ENCODE measurements at regions not wholly inside any gene's neighbourhood (a gene's known extent, or its start where the extent isn't known, plus 50 kb on each side); places are given as distances from the start of the nearest gene placed in this dataset.

- Histone ChIP-seq H3K36me3 (ENCODE audit: low read depth, missing control alignments) (no peaks in the 10 kb centered on the region), H3K4me1 (peaks cover 15% of the 10 kb centered on the region), H3K27me3 (no peaks in the 10 kb centered on the region), H3K9me3 (no peaks in the 10 kb centered on the region), H3K27ac (no peak overlapping the region), H3K4me3 (no peak overlapping the region)
- no peak for DNase-seq
- no peak for TF ChIP-seq POLR2A (IDR thresholded peaks at IDR 0.05)
- intact Hi-C loops (cut with DNase I; ENCODE audit: low total_unique reads) = no loop called here
- WGBS, 2 donors = 90 to 91% methylated on average over 4 of the region's 4 CpGs
Measured at GRCh38 chr3:193895409-193895808, 240.5 kb upstream of the HES1 start.

- 84 to 85% methylated on average over 5 to 7 of the region's 7 CpGs for WGBS, 2 donors
- H3K27ac ChIP-seq = peak overlapping the region in 1 of 2 donors; percentile 67
- intact Hi-C loops (cut with DNase I; ENCODE audit: low total_unique reads) = no loop called here
- DNase-seq = no peak
- H3K4me1 ChIP-seq = peaks cover 15% of the 10 kb centered on the region
- no peaks in the 10 kb centered on the region for H3K27me3 ChIP-seq
- no peaks in the 10 kb centered on the region for H3K36me3 ChIP-seq (ENCODE audit: low read depth, missing control alignments)
- H3K4me3 ChIP-seq = no peak overlapping the region
- no peaks in the 10 kb centered on the region for H3K9me3 ChIP-seq
- TF ChIP-seq POLR2A (IDR thresholded peaks at IDR 0.05) = no peak
- no peak for TF ChIP-seq CTCF (IDR thresholded peaks at IDR 0.05)
Measured at GRCh38 chr3:193896419-193896818, 239.5 kb upstream of the HES1 start.

- WGBS, 2 donors = 21 to 41% methylated on average over 10 of the region's 10 CpGs
- Histone ChIP-seq H3K4me1 (peaks cover 15% of the 10 kb centered on the region), H3K27me3 (no peaks in the 10 kb centered on the region), H3K4me3 (no peak overlapping the region), H3K27ac (peak overlapping the region in 1 of 2 donors; percentile 67), H3K36me3 (ENCODE audit: low read depth, missing control alignments) (no peaks in the 10 kb centered on the region), H3K9me3 (no peaks in the 10 kb centered on the region)
- peak; percentile 83 for DNase-seq
- no peak for TF ChIP-seq POLR2A (IDR thresholded peaks at IDR 0.05)
- no peak for TF ChIP-seq CTCF (IDR thresholded peaks at IDR 0.05)
- intact Hi-C loops (cut with DNase I; ENCODE audit: low total_unique reads) = no loop called here
Measured at GRCh38 chr3:193897288-193897687, 238.7 kb upstream of the HES1 start.

GRCh38 chr3:193897731-193898180 lies 238.2 kb upstream of the HES1 start:
- 10 to 29% methylated on average over 10 of the region's 10 CpGs for whole genome bisulfite sequencing, 2 donors
- intact Hi-C loops (cut with DNase I; ENCODE audit: low total_unique reads) = no loop called here

GRCh38 chr3:193899001-193899400 lies 236.9 kb upstream of the HES1 start:
- H3K4me3 ChIP-seq = no peak overlapping the region
- intact Hi-C loops (cut with DNase I; ENCODE audit: low total_unique reads) = no loop called here
- WGBS, 2 donors = 95 to 96% methylated on average over 1 of the region's 1 CpG
- DNase-seq = no peak
- TF ChIP-seq POLR2A (IDR thresholded peaks at IDR 0.05) = no peak
- TF ChIP-seq CTCF (IDR thresholded peaks at IDR 0.05) = no peak
- no peak overlapping the region for H3K27ac ChIP-seq
- H3K36me3 ChIP-seq (ENCODE audit: low read depth, missing control alignments) = no peaks in the 10 kb centered on the region
- H3K27me3 ChIP-seq = no peaks in the 10 kb centered on the region
- H3K4me1 ChIP-seq = peaks cover 14% of the 10 kb centered on the region
- H3K9me3 ChIP-seq = no peaks in the 10 kb centered on the region

More at GRCh38 chr3:193897731-193898180, 238.2 kb upstream of the HES1 start:
- Histone ChIP-seq H3K4me1 (peaks cover 15% of the 10 kb centered on the region), H3K36me3 (ENCODE audit: low read depth, missing control alignments) (no peaks in the 10 kb centered on the region), H3K9me3 (no peaks in the 10 kb centered on the region), H3K27ac (peak overlapping the region in 1 of 2 donors; percentile 67), H3K4me3 (no peak overlapping the region), H3K27me3 (no peaks in the 10 kb centered on the region)
- TF ChIP-seq POLR2A (IDR thresholded peaks at IDR 0.05) = no peak
- no peak for TF ChIP-seq CTCF (IDR thresholded peaks at IDR 0.05)
- DNase-seq = no peak
